Fibroblast of skin of right quadriceps (primary cell): ENCODE measurements at regions not wholly inside any gene's neighbourhood (a gene's known extent, or its start where the extent isn't known, plus 50 kb on each side); places are given as distances from the start of the nearest gene placed in this dataset.

ENCODE experiments used
- DNase-seq: peaks from one replicate; pipeline ENCODE4 v3.0.0-alpha.2; 2013

DNA sequence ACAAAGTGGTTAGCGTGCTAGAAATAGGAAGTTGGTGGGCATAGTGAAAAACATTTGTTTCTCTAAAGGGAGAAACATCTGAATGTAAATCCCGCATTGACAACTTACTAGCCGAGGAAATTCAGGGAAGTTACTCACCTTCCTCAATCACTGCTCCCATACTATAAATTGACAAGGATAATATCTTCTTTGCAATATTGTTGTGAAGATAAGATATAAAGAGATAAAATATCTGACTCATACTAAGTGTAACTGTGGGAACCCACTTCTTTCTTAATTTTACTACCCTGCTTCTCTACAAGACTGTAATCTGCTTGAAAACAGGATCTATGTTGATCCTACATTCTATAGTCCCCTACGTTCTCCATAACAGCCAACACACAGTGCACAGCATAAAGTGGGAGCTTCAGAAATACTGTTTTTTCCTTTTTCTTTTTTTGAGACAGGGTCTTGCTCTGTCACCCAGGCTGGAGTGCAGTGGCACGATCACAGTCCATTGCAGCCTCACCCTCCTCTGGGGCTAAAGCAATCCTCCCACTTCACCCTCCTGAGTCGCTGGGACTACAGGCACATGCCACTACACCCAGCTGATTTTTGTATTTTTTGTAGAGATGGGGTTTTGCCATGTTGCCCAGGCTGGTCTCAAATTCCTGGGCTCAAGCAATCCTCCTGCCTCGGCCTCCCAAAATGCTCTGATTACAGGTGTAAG, 57.4 kb upstream of the C1orf21 start:
- no peak for DNase-seq

DNA sequence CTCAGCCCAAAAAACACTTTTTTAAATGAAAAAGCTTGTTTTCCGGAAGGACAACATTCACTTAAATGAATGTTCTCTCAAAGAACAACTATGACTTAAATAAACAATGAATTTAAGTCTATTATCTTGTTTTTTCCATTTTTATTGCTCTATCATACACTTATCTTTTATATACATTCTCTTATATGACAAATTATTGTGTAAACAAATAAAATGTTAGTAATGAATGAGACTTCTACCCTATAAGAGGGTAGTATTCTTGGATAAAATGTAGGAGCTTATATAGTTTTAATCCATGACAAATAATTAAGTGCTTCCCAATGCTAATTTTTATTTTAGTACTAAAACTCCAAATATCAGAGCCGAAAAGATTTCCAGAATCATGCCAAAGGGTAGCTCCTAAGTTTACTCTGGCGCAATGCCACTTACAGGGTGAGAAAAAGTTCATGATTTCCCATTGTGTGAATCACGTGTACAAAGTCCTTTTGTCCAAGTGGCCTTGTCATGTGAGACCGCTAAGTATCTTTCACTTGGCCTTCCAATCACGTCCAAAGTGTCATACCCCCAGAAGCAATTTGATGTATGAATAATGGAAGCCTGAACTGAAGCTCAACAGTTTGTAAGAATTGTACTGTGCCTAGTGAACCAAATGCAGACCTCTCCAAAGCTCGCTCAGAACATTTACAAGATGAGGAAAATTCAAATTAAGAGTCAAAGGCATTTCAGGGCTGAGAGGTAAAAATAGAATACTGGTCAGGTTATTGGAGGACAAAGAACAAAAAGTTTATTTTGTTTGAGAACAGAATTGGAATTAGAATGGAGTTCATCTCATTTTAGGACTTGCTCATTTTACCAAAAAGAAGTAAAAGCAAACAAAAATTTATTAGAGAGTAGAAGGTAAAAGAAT, 56.6 kb upstream of the C1orf21 start:
- no peak for DNase-seq

DNA sequence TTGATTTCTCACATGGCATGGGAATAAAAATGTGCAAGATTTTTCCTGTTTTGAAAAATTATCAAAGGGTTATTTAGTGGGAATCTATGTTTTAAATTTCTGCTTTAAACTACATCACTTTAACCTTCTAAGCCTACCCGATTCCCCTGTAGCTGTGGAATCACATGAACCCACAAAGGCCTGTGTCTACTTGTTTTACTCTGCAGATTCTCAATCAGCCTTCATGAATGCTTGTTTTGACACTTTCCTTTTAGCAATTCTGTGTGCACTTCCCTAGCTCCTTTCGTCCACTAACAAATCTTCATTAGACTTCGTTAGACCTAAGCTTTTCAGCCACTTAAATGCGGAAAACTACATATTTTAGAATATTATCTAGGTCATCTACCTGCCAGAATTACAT, 56.0 kb upstream of the C1orf21 start:
- DNase-seq, result no peak
